ENCODE measurements at regions not wholly inside any gene's neighbourhood (a gene's known extent, or its start where the extent isn't known, plus 50 kb on each side); places are given as distances from the start of the nearest gene placed in this dataset.

- Histone ChIP-seq H3K9me2 (replicated peaks; ENCODE audit: insufficient read depth) (no peaks in the 10 kb centered on the region), H3K4me3 (no peak overlapping the region), H3K27ac (no peak overlapping the region), H4K20me1 (ENCODE audit: insufficient read depth, poor library complexity, severe bottlenecking) (no peaks in the 10 kb centered on the region), H2AFZ (no peak overlapping the region), H3K36me3 (replicated peaks; ENCODE audit: insufficient read depth, low read depth) (no peaks in the 10 kb centered on the region), H3K79me2 (no peaks in the 10 kb centered on the region), H3K4me1 (ENCODE audit: insufficient read depth) (no peaks in the 10 kb centered on the region), H3K9me3 (ENCODE audit: low read depth) (no peaks in the 10 kb centered on the region), H3K4me2 (no peak overlapping the region), H3K27me3 (no peaks in the 10 kb centered on the region)
- TF ChIP-seq EZH2phosphoT487 (IDR thresholded peaks at IDR 0.05; ENCODE audit: low read depth, severe bottlenecking, unreplicated experiment) (no peak), EZH2 (IDR thresholded peaks at IDR 0.05; ENCODE audit: borderline replicate concordance) (no peak)
- TF ChIP-seq, protein P1, sequence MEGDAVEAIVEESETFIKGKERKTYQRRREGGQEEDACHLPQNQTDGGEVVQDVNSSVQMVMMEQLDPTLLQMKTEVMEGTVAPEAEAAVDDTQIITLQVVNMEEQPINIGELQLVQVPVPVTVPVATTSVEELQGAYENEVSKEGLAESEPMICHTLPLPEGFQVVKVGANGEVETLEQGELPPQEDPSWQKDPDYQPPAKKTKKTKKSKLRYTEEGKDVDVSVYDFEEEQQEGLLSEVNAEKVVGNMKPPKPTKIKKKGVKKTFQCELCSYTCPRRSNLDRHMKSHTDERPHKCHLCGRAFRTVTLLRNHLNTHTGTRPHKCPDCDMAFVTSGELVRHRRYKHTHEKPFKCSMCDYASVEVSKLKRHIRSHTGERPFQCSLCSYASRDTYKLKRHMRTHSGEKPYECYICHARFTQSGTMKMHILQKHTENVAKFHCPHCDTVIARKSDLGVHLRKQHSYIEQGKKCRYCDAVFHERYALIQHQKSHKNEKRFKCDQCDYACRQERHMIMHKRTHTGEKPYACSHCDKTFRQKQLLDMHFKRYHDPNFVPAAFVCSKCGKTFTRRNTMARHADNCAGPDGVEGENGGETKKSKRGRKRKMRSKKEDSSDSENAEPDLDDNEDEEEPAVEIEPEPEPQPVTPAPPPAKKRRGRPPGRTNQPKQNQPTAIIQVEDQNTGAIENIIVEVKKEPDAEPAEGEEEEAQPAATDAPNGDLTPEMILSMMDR (IDR thresholded peaks at IDR 0.05; ENCODE audit: poor library complexity), result no peak
- WGBS (ENCODE audit: low lambda C conversion rate, missing lambda C conversion rate), result 93% methylated on average over 5 of the region's 5 CpGs
- DNase-seq (ENCODE audit: low spot score), result no peak
Observed at GRCh38 chr10:121403527-121403926, 194.7 kb downstream of the FGFR2 start.

- Histone ChIP-seq H3K27me3 (no peaks in the 10 kb centered on the region), H3K4me3 (no peak overlapping the region), H3K4me1 (ENCODE audit: insufficient read depth) (no peaks in the 10 kb centered on the region), H3K79me2 (no peaks in the 10 kb centered on the region), H4K20me1 (ENCODE audit: insufficient read depth, poor library complexity, severe bottlenecking) (no peaks in the 10 kb centered on the region), H3K9me3 (ENCODE audit: low read depth) (no peaks in the 10 kb centered on the region), H3K9me2 (replicated peaks; ENCODE audit: insufficient read depth) (no peaks in the 10 kb centered on the region), H2AFZ (no peak overlapping the region), H3K36me3 (replicated peaks; ENCODE audit: insufficient read depth, low read depth) (no peaks in the 10 kb centered on the region), H3K4me2 (no peak overlapping the region), H3K27ac (no peak overlapping the region)
- TF ChIP-seq EZH2phosphoT487 (IDR thresholded peaks at IDR 0.05; ENCODE audit: low read depth, severe bottlenecking, unreplicated experiment), result no peak
- 88% methylated on average over 4 of the region's 4 CpGs for WGBS (ENCODE audit: low lambda C conversion rate, missing lambda C conversion rate)
- no peak for DNase-seq (ENCODE audit: low spot score)
Observed at GRCh38 chr10:121404611-121405010, 193.6 kb downstream of the FGFR2 start.

DNA sequence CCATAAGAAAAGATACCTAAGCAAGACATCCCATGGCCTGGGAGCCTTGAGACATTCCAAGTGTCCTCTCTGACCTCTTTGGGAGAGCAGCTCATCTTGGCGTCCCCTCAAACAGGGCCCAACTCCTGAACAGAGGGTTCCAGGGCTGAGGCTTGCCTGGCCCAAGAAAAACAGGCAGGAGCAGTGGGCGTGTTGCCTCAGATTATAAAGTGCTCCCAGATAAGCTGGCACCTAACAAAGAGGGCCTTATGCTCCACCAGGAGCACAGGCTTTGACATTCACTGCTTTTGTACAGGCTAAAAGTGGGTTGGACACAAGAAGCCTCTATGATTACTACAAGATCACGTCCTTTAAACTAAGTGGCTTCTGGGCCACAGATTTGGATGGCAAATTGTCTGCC is 193.1 kb downstream of the FGFR2 start:
- H3K4me1 ChIP-seq (ENCODE audit: insufficient read depth), result no peaks in the 10 kb centered on the region
- TF ChIP-seq EZH2phosphoT487 (IDR thresholded peaks at IDR 0.05; ENCODE audit: low read depth, severe bottlenecking, unreplicated experiment) (no peak), EZH2 (IDR thresholded peaks at IDR 0.05; ENCODE audit: borderline replicate concordance) (no peak)
- TF ChIP-seq, protein P1 (IDR thresholded peaks at IDR 0.05; ENCODE audit: poor library complexity), result no peak
- no peaks in the 10 kb centered on the region for H4K20me1 ChIP-seq (ENCODE audit: insufficient read depth, poor library complexity, severe bottlenecking)
- H3K9me2 ChIP-seq (replicated peaks; ENCODE audit: insufficient read depth), result no peaks in the 10 kb centered on the region
- H3K79me2 ChIP-seq, result no peaks in the 10 kb centered on the region
- H3K9me3 ChIP-seq (ENCODE audit: low read depth), result no peaks in the 10 kb centered on the region
- no peaks in the 10 kb centered on the region for H3K27me3 ChIP-seq
- 94% methylated on average over 3 of the region's 3 CpGs for WGBS (ENCODE audit: low lambda C conversion rate, missing lambda C conversion rate)
- H2AFZ ChIP-seq, result no peak overlapping the region
- DNase-seq (ENCODE audit: low spot score), result no peak
- no peak overlapping the region for H3K4me2 ChIP-seq
- H3K27ac ChIP-seq, result no peak overlapping the region
- no peaks in the 10 kb centered on the region for H3K36me3 ChIP-seq (replicated peaks; ENCODE audit: insufficient read depth, low read depth)
- H3K4me3 ChIP-seq, result no peak overlapping the region

DNA sequence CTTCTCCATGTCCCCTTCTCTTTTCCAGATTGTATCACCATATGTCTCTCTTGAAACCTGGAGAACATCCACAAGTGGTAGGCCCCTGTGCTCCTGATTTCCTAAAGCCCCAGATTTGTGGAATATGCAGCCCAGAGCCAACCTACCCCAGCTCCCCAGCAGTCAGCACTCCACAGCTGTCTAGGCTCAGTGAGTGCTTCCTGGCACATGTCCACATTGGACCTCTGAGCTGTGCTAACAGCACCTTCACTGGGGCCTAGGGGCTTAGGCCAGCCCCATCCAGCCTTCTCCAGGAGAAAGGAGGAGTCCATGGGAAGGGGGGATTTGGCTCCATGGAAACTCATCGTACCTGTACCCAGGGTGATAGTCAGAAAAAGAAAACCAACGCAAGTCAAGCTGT is 192.7 kb downstream of the FGFR2 start:
- Histone ChIP-seq H3K27ac (no peak overlapping the region), H3K36me3 (replicated peaks; ENCODE audit: insufficient read depth, low read depth) (no peaks in the 10 kb centered on the region), H3K4me2 (no peak overlapping the region), H3K4me3 (no peak overlapping the region), H3K9me2 (replicated peaks; ENCODE audit: insufficient read depth) (no peaks in the 10 kb centered on the region), H3K4me1 (ENCODE audit: insufficient read depth) (no peaks in the 10 kb centered on the region), H3K9me3 (ENCODE audit: low read depth) (no peaks in the 10 kb centered on the region), H3K79me2 (no peaks in the 10 kb centered on the region), H2AFZ (no peak overlapping the region), H3K27me3 (no peaks in the 10 kb centered on the region), H4K20me1 (ENCODE audit: insufficient read depth, poor library complexity, severe bottlenecking) (no peaks in the 10 kb centered on the region)
- DNase-seq (ENCODE audit: low spot score), result no peak
- TF ChIP-seq, protein P1 (IDR thresholded peaks at IDR 0.05; ENCODE audit: poor library complexity), result no peak
- TF ChIP-seq EZH2 (IDR thresholded peaks at IDR 0.05; ENCODE audit: borderline replicate concordance) (no peak), EZH2phosphoT487 (IDR thresholded peaks at IDR 0.05; ENCODE audit: low read depth, severe bottlenecking, unreplicated experiment) (no peak)
- 97% methylated on average over 2 of the region's 2 CpGs for WGBS (ENCODE audit: low lambda C conversion rate, missing lambda C conversion rate)
